GM19372 (cell line): ENCODE measurements at regions not wholly inside any gene's neighbourhood (a gene's known extent, or its start where the extent isn't known, plus 50 kb on each side); places are given as distances from the start of the nearest gene placed in this dataset.

Source experiments
- ATAC-seq: cut with Tn5 transposase; IDR thresholded peaks from one replicate; pipeline ENCODE4 v1.9.1; 2021; ENCODE audit warnings: mild to moderate bottlenecking, low read depth, moderate library complexity; ENCODE audit not compliant: unreplicated experiment

DNA sequence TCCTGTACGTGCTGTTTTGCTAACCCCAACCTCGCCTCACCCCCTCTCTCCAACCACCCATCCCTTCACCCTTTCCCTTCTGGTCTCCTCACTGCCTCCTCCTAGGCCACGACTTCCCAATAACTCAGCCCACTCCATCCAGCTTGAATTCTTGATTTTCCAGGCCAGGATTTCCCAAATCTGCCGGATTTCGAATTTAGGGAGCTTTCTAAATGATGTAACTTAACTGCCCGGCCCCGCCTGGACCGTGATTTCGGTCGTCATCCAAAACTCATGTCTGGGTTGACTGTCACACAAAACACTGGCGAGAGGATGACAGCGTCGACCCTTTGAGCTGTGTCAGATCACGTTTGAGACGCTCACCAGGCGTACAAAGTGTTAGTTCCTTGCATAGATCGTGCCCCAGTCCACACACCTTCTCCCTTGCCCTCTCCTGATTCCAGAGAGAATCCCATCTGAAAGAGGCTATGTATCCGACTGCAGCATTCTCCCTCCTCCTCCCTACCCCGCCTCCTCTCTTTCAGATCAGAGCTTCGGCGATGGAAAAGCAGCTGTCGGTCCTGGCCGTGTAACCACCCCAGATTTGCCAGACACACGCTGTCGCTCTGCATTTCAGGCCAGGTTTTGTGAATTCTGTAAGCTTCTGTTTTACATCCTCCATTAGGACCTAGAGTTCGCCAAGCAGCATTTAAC, 168.2 kb downstream of the GPX5 start:
- ATAC-seq = no peak

DNA sequence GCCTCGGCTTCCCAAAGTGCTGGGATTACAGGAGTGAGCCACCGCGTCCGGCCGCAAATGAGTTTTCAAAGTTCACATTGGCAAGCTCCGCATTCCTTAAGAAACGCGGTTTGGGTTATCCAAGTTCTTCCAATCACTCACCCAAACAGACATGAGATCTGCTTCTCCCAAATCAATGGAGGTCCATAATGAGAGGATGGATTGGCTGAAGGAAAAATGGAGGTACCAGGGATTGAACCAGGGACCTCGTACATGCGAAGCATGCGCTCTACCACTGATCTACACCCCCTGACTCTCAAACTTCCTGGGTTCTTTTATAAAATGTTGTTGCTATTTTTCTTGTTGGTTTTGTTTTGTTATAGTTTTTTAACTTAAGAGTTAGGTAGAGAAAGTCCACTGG, 170.0 kb downstream of the GPX5 start:
- no peak for ATAC-seq

DNA sequence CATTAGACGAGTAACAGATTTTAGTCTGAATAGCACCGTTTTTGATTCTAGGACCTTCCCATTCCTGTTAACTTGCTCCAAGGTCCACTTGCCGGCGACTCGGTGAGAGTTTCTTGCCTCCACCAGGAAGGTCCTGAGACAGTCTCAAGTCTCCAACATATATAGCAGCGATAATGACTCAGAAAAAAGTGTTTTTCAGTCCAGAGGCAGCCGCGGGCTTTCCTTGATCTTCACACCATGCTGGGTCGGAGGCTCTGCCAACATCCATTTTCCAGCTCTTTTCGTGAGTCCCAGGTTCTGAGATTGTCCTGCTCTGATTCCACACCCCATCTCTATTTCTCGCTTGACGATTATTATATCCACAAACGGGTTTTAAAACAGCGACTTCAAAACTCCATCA, 170.5 kb downstream of the GPX5 start:
- ATAC-seq = no peak

DNA sequence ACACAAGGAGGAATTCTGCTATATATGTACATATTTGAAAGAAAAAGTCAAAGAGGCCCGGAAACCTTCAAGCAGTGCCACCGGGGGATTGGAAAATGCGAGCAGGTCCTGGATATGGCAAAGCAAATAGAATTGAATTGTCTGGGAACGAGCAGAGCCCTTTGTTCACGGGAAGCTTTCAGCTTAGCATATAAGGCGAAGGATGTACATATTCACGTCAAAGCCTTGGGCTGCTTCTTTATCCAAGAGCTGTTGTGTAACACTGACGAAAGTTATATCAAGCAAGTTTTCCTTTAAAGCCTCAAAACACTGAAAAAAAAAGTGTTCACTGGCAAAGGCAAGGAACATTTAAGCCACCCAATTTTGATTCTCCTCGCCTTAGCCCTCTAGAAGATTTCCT, 171.0 kb downstream of the GPX5 start:
- ATAC-seq = no peak

DNA sequence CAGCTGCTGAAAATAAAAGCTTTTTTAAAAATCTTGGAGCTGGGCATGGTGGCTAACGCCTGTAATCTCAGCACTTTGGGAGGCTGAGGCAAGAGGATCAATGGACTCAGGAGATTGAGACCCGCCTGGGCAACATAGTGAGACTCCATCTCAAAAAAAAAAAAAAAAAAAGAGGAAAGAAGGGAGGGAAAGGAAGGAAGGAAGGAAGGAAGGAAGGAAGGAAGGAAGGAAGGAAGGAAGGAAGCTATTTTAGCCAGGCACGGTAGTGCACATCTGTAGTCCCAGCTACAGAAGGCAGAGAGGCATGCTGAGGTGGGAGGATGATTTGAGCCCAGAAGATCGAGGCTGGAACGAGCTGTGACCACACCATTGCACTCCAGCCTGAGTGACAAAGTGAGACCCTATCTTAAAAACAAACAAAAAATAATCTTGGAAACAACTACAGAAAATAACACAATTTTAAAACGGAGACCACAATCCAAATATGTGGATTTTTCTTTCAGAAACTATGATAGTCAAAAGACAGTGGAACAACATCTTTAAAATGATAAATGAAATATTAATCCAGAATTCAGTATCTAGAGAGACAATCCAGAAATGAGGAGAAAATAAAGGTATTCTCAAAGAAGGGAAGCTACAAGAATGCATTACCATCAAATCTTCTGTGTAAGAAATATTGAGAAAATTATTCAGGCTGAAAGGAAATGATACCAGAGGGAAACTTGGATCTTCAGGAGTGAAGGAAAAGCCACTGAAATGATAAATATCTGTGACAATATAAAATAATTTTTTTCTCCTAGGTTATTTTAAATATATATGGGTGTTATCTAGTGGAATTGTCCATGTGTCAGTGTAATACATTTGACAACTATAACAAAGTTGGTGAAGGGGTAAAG, 182.0 kb downstream of the GPX5 start:
- ATAC-seq = no peak

DNA sequence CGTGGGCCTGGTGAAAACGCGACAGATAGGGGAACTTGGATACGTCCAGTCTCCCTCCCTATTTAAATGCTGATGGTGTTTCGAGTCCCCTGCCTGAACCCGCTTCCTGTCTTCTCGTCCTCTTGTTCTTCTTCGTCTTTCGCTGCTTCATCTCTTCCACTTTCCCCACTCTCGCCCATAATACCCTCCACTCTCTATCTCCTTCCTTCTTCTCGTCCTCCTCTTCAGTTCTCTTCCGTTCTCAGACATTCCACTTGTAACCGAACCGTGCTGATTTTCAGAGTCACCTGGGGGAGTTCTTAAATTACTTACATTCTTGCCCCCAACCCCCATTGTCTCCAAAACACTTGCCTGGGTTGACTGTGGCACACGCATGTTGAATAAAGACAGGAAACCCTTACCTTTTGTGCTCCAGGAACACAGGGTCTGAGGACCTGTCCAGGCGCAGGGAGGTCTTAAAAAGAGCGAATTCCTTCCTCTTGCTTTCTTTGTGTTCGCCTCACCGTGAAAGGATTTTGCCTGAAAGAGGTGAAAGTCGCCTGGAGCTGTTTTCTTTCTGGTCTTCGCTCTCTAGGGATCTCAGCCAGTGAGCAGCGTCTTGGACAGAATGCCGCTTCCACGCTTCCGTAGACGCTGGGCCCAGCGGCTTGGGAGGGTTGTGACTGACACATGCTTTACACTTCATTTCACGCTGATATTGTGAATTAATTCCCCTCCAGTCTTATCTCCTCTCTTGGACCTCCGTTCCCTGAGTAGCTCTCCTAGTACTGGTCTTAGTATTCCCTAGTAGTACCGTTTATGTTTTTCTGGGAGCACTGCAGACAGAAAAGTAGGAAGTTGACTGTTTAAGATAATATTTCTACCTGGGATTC, 184.0 kb downstream of the GPX5 start:
- no peak for ATAC-seq

DNA sequence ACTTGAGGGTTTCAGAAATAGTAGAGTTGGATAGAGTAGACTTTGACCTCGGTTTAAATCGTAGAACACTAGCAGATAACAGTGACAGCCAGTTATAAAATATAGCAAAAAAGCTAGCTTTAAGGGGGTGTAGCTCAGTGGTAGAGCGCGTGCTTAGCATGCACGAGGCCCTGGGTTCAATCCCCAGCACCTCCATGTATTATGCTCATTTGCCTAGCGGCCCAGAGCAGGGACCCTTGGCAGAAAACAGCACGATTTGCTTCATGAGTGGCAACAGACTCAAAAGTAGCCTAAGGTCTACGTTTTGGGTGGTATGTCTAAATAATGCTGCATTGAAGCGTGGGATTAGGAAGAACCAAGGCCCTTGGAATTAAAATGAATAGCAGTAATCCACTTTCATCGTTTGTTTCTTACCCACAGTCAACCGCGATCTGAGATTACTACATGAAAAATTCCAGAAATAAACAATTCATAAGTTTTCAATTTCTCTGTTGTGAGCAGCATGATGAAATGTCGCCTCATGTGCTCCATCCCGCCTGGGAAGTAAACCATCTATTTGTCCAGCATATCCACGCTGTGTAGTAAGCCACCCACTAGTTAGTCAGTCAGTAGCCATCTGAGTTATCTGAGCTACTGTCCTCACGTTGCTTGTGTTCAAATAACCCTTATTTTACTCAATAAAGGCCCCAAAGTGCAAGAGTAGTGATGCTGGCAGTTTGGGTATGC, 184.9 kb downstream of the GPX5 start:
- ATAC-seq = no peak

DNA sequence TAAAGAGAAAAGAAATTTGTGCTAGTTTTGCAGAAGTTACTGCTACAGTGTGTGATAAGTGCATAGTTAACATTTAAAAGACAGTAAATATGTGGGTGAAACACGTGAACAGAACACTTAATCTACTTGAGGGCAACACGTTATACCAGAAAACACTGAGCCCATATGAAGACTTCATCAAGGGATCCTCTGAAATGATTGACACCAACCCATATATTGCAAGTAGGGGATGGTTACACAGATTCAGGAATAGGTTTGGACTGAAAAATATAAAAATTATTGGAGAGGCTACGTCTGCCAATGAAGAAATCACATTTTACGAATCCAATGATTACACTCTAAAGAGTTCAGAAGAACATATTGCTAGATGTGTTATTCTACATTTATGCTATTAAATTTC, 185.6 kb downstream of the GPX5 start:
- ATAC-seq = no peak

DNA sequence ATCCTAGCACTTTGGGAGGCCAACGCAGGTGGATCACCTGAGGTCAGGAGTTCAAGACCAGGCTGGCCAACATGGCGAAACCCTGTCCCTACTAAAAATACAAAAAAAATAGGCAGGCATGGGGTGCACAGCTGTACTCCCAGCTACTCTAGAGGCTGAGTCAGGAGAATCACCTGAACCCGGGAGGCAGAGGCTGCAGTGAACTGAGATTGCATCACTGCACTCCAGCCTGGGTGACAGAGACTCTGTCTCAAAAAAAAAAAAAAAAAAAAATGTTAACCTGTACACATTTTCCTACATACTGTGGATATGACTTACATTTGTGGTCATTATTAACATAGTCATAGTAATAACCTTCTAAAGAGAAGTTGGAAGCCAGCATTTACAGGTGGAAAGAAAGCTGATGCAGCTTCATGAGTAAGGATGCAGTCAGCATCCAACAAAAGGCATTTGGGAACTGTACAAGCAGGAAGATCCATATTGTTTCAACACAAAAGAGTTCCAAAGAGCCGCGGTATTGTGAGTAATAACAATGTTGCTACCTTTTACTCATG, 186.2 kb downstream of the GPX5 start:
- ATAC-seq = no peak

DNA sequence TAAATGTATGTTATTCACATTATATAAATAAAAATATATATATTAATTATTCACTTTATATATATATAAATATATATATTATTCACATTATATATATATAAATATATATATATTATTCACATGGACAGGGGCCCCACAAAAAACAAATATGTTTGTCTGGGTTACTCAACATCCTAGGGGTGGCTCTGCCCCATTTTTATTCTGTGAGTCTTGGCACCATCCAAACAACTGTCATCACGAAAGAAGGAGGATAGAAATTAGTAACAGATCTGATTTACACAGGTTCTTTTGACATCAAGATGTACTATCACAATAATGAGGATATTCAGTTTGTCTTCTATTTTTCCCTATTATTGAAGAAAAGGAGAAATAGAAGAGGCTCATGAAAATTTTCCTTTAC, 187.3 kb downstream of the GPX5 start:
- ATAC-seq = no peak

DNA sequence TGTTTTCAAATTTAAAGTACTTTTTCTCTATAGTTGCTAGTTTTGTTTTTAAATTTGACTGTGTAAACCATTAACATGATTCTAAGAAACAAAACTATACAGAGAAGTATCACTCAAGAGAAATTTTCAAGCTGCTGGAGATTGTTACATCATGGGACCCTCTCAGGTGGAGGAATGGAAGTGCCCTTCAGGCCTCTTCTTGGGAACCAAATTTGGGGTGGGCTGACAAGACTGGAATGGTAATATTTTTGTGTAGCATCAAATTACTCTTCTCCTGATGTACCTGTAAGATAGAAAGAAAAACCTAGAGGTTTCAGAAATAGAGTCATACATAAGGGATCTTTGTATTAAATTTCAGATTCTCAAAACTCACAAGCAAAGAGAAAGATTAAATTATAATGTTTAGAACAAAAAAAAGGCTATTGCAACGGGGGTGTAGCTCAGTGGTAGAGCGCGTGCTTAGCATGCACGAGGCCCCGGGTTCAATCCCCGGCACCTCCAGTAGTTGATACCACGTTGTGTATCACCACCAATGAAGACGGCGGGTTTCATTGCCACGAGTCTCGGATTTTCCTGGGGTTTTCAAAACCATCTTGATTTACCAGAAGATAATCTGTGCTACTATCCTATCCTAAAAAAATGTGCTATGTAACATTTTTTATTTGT, 193.7 kb downstream of the GPX5 start:
- no peak for ATAC-seq

DNA sequence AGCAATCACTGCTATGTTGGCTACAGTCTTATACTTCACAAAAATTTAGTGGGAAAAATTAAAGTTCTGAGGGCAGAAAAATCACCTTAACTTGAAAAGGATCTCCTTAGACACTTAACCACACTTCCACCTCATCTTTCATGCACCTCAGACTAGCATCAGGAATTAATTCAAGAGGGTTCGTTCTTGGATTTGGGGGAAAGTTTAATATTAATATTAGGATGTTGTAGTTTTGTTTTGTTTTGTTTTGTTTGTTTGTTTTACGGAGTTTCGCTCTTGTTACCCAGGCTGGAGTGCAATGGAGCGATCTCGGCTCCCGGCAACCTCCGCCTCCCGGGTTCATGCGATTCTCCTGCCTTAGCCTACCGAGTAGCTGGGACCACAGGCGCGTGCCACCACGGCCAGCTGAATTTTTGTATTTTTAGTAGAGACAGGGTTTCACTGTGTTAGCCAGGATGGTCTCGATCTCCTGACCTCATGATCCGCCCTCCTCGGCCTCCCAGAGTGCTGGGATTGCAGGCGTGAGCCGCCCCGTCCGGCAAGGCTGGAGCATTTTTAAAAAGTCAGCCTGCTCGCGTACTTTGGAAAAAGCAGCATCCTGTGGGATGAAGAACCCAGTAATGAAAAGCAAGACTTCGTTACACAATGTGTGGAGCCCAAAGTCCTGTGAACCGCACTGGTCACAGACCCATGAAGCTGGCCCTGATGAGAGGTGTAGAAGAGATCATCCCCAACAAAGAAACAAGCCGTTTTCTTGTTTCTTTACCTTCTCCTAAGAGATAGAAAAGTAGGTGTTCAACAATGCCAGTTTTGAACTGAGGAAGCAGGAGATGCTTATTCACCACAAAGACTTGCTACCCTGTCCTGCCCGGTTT, 194.9 kb downstream of the GPX5 start:
- no peak for ATAC-seq

DNA sequence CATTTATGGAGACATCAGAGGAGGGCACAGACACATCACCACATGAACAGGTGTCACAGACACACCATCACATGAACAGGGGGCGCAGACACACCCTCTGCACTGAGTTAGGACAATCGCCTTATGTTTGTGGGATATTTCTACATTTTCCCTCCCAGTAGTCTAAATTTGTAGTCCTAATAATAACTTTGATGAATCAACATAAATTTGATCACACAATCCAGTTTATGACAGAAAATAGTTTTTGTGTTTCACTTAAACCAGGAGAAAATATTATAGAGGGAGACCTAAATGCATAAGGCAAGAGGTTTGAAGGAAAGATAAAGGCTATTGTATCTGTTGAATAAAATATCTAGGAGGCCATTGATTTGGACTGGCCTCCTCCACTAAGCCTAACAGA, 195.7 kb downstream of the GPX5 start:
- ATAC-seq = no peak

DNA sequence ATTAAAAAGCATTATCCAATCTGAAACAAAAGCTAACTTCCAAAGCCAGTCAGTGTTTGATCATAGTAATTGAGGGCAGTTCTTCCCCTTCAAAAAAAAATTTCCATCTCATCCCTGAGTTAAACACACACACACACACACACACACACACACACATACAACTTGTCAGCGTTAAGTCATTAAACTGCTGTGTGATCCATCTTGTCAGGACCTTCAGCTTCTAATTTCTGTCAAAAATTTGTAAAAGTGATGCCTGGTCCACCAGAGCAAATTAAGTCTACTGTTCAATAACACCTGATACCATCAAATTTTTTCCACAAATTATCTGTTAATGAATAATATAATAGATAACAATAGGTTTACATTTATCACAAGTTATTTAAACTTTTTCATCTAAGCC, 198.7 kb downstream of the GPX5 start:
- no peak for ATAC-seq

DNA sequence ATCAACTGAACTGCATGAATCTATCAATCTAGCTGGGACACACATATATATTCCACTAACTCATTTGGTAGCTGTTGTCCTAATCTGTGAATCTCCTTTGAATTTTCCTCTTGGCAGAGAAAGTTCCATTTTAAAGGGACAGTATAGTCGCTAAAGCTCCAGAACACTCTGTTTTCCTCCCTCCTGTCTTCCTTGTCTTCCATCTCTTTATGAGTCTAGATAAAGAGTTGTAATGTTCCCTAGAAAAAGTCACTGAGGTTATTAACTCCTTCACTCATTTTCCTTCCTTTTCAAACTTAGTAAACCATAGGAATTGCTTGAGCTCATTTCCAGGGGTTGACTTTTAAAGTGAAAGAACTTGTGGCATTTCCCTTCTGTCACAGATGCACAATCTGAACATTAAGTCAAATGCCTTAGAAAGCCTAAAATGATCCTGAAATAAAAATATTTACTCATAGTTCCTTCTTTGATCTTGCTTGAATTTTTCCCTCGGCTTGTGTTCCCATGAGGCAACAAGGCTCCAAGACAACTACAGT, 198.4 kb downstream of the TRIM27 start:
- ATAC-seq = no peak

DNA sequence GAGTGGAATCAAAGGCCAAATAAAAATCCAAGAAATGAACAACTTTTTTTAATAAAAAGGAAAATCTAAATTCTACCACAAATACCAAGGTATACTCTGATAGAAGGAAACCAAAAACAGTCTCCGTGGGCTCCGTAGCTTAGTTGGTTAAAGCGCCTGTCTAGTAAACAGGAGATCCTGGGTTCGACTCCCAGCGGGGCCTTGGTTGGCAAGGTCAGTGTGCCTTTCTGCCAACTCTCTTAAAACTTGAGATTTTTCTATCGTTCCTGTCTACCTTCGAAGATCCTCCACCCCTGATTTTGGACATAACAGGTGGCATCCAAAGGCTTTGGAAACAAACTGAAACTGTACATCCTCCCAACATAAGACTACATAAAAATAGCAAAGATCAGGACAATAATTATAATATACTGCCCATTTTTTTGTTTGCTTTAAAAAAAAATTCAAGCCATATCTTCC, 197.9 kb downstream of the TRIM27 start:
- ATAC-seq = no peak

DNA sequence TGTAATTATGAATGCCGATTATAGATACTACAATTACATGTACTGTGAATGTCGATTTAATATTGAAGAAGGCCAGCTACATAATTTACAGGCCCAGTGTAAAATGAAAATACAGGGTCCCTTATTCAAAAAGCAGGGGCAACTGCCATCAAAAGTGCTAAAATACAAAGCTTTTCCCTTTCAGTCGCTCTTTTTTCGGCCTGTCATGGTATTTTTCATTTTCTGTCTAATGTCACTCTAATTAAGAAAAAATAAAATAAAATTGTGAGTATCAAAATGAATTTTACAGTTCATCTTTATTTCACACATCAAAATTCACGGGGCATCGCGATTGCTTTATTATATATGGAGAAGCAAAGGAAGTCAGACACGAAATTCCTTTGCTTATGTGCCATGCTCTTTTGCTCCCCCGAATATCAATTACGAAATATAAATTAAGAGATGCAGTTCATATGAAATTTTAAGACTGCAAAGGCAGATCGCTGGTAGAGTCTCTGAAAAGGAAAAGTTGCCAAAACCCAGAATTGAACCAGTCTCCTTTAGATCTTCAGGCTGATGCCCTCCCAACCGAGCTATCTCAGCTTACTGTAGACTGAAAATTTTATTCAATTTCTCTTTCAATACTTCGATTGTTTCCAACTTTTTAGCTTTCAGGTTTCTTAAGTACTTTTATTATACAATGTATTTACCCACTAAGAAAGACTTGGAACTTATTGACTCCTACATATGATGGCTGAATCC, 197.0 kb downstream of the TRIM27 start:
- no peak for ATAC-seq
